ENCODE measurements at regions not wholly inside any gene's neighbourhood (a gene's known extent, or its start where the extent isn't known, plus 50 kb on each side); places are given as distances from the start of the nearest gene placed in this dataset.

- no peak for TF ChIP-seq POLR2AphosphoS5 (IDR thresholded peaks at IDR 0.05)
- TF ChIP-seq, protein P1, sequence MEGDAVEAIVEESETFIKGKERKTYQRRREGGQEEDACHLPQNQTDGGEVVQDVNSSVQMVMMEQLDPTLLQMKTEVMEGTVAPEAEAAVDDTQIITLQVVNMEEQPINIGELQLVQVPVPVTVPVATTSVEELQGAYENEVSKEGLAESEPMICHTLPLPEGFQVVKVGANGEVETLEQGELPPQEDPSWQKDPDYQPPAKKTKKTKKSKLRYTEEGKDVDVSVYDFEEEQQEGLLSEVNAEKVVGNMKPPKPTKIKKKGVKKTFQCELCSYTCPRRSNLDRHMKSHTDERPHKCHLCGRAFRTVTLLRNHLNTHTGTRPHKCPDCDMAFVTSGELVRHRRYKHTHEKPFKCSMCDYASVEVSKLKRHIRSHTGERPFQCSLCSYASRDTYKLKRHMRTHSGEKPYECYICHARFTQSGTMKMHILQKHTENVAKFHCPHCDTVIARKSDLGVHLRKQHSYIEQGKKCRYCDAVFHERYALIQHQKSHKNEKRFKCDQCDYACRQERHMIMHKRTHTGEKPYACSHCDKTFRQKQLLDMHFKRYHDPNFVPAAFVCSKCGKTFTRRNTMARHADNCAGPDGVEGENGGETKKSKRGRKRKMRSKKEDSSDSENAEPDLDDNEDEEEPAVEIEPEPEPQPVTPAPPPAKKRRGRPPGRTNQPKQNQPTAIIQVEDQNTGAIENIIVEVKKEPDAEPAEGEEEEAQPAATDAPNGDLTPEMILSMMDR (IDR thresholded peaks at IDR 0.05) = no peak
Observed at GRCh38 chr12:126627596-126627995, 1562.4 kb downstream of the AACS start.

Measured in stomach (tissue), 4 donors.